ENCODE measurements at regions not wholly inside any gene's neighbourhood (a gene's known extent, or its start where the extent isn't known, plus 50 kb on each side); places are given as distances from the start of the nearest gene placed in this dataset.

- TF ChIP-seq GATA2 (IDR thresholded peaks at IDR 0.05; ENCODE audit: low read depth, low read length) (no peak), GATA3 (IDR thresholded peaks at IDR 0.05; ENCODE audit: low read depth, low read length) (no peak)
Measured at GRCh38 chr6:9938801-9939200, 476.1 kb downstream of the TFAP2A start.

Measured in SH-SY5Y (cell line).